ENCODE measurements at regions not wholly inside any gene's neighbourhood (a gene's known extent, or its start where the extent isn't known, plus 50 kb on each side); places are given as distances from the start of the nearest gene placed in this dataset.

GRCh38 chr7:86995052-86995725 is 64.3 kb downstream of the ELAPOR2 start:
- dilution Hi-C loops (cut with MboI; ENCODE audit: extremely low pct_ligation_motif_present, low sequenced_read_pairs) = no loop called here
- CTCF ChIA-PET = interaction anchor here (0.6 to 1.0 kb wide), 3 partner anchors 9 to 63 kb away, joined by 3 read pairs; no protein-coding TSS in a partner anchor
- DNase-seq (ENCODE audit: low read depth, low spot score) = no peak

GRCh38 chr7:86991771-86992191 is 67.7 kb downstream of the ELAPOR2 start:
- peaks cover 9% of the 10 kb centered on the region for H3K4me1 ChIP-seq (ENCODE audit: control insufficient read depth, extremely low read depth, insufficient read depth, low read length)
- intact Hi-C loops (cut with micrococcal nuclease) = no loop called here
- dilution Hi-C loops (cut with MboI; ENCODE audit: extremely low pct_ligation_motif_present, low sequenced_read_pairs) = no loop called here
- no peaks in the 10 kb centered on the region for H3K27me3 ChIP-seq (ENCODE audit: control insufficient read depth in 2 of 2, insufficient read depth in 2 of 2, low read length in 2 of 2)
- H3K79me2 ChIP-seq (ENCODE audit: control insufficient read depth, insufficient read depth, low read length) = no peaks in the 10 kb centered on the region
- TF ChIP-seq POLR2A (IDR thresholded peaks at IDR 0.05; ENCODE audit: low read depth, low read length) (no peak), POLR2AphosphoS5 (IDR thresholded peaks at IDR 0.05; ENCODE audit: insufficient read depth, low read depth, low read length) (no peak), GATA2 (IDR thresholded peaks at IDR 0.05; ENCODE audit: insufficient read depth, insufficient read length, low read depth, low read length) (no peak), EZH2 (IDR thresholded peaks at IDR 0.05; ENCODE audit: borderline replicate concordance, low read depth, low read length, severe bottlenecking) (no peak), JUN (IDR thresholded peaks at IDR 0.05; ENCODE audit: borderline replicate concordance, insufficient read depth, insufficient read length, low read depth) (peak; percentile 83)
- peak; percentile 81 for DNase-seq (ENCODE audit: low read depth, low spot score)
- ChIA-PET CTCF (interaction anchor here (0.9 to 3.4 kb wide), 10 partner anchors 9 to 157 kb away, joined by 3 to 13 read pairs (median 8); partner anchors contain the start of gene ELAPOR2), POLR2A (no interaction called here)
- H2AFZ ChIP-seq (ENCODE audit: low read depth, low read length) = no peak overlapping the region
- H3K27ac ChIP-seq (ENCODE audit: insufficient read depth, low read depth, low read length) = peak overlapping the region; percentile 33
- no TSS peak for BruUV-seq (replicated peaks)
- H3K9me1 ChIP-seq (replicated peaks; ENCODE audit: control insufficient read depth, extremely low read depth, insufficient read depth, low read length) = no peaks in the 10 kb centered on the region
- no peaks in the 10 kb centered on the region for H3K36me3 ChIP-seq (ENCODE audit: control insufficient read depth in 2 of 2, extremely low read depth in 1 of 2, insufficient read depth in 2 of 2, low read length in 2 of 2)
- peak overlapping the region; percentile 22 for H3K4me2 ChIP-seq (ENCODE audit: insufficient read depth, low read length)
- FAIRE-seq = peak; percentile 79
- no peaks in the 10 kb centered on the region for H3K9me3 ChIP-seq (replicated peaks; ENCODE audit: control insufficient read depth, insufficient read depth, low read length)
- H4K20me1 ChIP-seq (replicated peaks; ENCODE audit: control insufficient read depth, extremely low read depth, insufficient read depth, low read length) = no peaks in the 10 kb centered on the region
- H3K4me3 ChIP-seq (replicated peaks in 1 of 3; ENCODE audit: insufficient read depth in 1 of 3, low read depth in 1 of 3, low read length in 3 of 3) = no peak overlapping the region
- no peak overlapping the region for H3K9ac ChIP-seq (replicated peaks; ENCODE audit: extremely low read depth, insufficient read depth, low read length)

More at GRCh38 chr7:86995052-86995725, 64.3 kb downstream of the ELAPOR2 start:
- Histone ChIP-seq H3K4me2 (ENCODE audit: insufficient read depth, low read length) (no peak overlapping the region), H3K79me2 (ENCODE audit: control insufficient read depth, insufficient read depth, low read length) (no peaks in the 10 kb centered on the region), H3K36me3 (ENCODE audit: control insufficient read depth in 2 of 2, extremely low read depth in 1 of 2, insufficient read depth in 2 of 2, low read length in 2 of 2) (no peaks in the 10 kb centered on the region), H4K20me1 (replicated peaks; ENCODE audit: control insufficient read depth, extremely low read depth, insufficient read depth, low read length) (no peaks in the 10 kb centered on the region), H3K27ac (ENCODE audit: insufficient read depth, low read depth, low read length) (no peak overlapping the region), H3K9me3 (replicated peaks; ENCODE audit: control insufficient read depth, insufficient read depth, low read length) (no peaks in the 10 kb centered on the region), H3K27me3 (ENCODE audit: control insufficient read depth in 2 of 2, insufficient read depth in 2 of 2, low read length in 2 of 2) (no peaks in the 10 kb centered on the region), H3K9me1 (replicated peaks; ENCODE audit: control insufficient read depth, extremely low read depth, insufficient read depth, low read length) (no peaks in the 10 kb centered on the region), H3K4me1 (ENCODE audit: control insufficient read depth, extremely low read depth, insufficient read depth, low read length) (peaks cover 9% of the 10 kb centered on the region), H2AFZ (ENCODE audit: low read depth, low read length) (no peak overlapping the region), H3K9ac (replicated peaks; ENCODE audit: extremely low read depth, insufficient read depth, low read length) (no peak overlapping the region), H3K4me3 (replicated peaks in 1 of 3; ENCODE audit: insufficient read depth in 1 of 3, low read depth in 1 of 3, low read length in 3 of 3) (no peak overlapping the region)
- TF ChIP-seq MYC (IDR thresholded peaks at IDR 0.05; ENCODE audit: low read depth, low read length) (no peak), MAX (IDR thresholded peaks at IDR 0.05; ENCODE audit: insufficient read depth, insufficient read length) (no peak), EZH2 (IDR thresholded peaks at IDR 0.05; ENCODE audit: borderline replicate concordance, low read depth, low read length, severe bottlenecking) (no peak), GATA2 (IDR thresholded peaks at IDR 0.05; ENCODE audit: insufficient read depth, insufficient read length, low read depth, low read length) (no peak), FOS (IDR thresholded peaks at IDR 0.05; ENCODE audit: borderline replicate concordance, insufficient read depth, low read length) (no peak), POLR2AphosphoS5 (IDR thresholded peaks at IDR 0.05; ENCODE audit: insufficient read depth, low read depth, low read length) (no peak), POLR2A (IDR thresholded peaks at IDR 0.05; ENCODE audit: low read depth, low read length) (no peak)
- no TSS peak for BruUV-seq (replicated peaks)
- FAIRE-seq = no peak
- intact Hi-C loops (cut with micrococcal nuclease) = no loop called here
- POLR2A ChIA-PET = no interaction called here

All from endothelial cell of umbilical vein (primary cell).